Glomerular visceral epithelial cell (primary cell): ENCODE measurements at regions not wholly inside any gene's neighbourhood (a gene's known extent, or its start where the extent isn't known, plus 50 kb on each side); places are given as distances from the start of the nearest gene placed in this dataset.
A peak's percentile ranks its signal among the peaks of the same experiment; 100 is the strongest.

Experiments
- DNase-seq: peaks from one replicate; pipeline ENCODE4 v3.0.0-alpha.2; 2016; ENCODE audit errors: extremely low spot score

DNA sequence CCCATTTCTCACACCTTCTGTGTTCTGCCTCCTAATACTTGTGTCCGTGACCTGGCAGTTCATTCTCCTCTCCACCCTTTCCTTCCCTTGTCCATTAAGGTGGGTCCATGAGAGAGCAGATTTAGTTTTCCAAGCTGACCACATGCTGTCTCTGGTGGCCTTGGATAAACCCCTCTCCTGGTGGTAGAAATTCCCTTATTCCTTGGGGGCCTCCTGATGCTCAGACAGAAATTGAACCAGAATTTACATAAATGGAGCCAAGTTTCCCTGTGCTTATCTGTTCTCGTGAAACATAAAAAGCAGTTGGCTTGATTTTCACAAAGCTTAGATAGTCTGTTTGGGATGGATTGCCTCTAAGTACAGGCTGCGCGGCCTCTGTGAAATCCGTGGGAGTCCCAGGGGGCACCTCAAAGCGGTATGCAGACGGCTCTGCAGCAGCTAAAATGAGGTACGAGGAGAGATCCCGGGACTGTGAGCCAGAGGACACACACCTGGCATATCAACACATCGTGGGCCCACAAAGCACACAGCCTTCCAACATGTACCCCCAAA, 101.0 kb upstream of the NMNAT3 start:
- DNase-seq: no peak

DNA sequence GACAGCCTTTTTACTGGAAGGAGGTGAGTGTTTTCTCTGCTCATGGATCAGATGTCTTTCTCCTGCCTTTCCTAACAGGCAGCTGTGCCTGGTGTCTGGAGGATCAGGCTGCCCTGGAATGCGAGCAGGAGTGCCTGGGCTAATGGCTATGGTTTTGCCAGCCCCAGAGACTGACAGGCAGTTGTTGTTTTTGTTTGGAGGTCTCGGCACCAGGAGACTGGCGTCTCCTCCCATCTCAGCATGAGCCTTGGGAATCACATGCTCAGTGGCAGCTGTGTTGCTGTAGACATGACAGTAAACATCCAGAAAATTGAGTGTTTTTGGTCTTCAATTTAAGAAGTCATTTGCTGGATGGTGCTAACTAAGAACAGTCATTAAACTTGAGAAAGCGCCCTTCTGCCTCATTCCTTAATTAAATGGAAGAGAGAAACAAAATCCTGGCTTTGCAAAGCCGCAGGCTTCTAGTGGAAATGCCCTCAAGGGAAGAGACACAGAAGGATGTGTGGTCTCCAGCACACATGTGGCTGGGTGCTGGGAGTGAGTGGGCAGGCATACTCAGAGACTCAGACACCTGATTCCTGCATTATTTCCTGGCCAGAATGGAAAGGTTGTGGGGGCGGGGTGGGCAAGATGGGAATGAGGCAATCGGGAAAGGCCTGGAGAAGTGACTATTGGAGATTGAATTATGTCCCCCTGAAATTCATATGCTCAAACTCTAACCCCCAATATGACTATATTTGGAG, 97.0 kb upstream of the NMNAT3 start:
- DNase-seq: peak; percentile 40

DNA sequence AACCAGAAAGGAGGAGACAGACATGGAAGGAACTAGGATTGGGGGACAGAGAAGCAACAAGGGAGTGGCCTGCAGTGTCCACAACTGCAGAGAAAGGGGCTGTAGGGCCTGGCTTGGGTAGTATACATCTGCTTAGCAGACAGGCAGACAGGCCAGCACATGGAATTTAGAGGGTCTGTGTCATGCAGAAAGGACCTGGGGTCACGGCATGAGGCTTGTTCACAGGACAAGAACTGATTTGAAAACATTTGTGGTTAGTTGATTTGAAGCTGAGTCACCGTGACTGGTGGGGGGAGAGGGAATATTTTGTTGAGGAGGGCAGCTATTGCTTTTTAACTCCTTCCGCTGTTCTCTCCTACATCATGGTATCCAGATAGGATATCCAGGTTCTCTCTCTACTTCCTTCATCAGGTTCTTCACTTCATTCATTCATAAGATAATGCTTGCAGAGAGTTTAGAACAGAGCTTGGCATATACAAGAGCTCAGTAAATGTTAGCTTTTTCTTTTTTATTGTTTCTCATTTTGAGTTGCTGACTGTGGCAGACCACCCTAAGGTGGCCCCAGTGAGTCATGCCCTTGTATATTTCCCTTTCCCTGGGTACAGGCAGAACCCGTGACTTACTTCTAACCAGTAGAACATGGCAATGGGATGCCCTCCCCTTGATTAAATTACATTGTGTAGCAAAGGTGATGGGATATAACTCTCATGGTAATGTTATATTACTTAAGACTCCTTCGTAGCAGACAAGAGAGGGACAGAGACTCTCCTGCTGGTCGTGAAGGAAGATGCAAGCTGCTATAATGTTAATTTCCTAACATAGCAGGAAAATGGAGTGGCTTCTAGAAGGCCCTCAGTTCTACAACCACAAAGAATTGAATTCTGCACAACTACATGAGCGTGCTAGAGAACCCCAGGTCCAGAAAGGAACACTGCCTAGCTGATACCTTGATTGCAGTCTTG, 95.0 kb upstream of the NMNAT3 start:
- peak; percentile 92 for DNase-seq

DNA sequence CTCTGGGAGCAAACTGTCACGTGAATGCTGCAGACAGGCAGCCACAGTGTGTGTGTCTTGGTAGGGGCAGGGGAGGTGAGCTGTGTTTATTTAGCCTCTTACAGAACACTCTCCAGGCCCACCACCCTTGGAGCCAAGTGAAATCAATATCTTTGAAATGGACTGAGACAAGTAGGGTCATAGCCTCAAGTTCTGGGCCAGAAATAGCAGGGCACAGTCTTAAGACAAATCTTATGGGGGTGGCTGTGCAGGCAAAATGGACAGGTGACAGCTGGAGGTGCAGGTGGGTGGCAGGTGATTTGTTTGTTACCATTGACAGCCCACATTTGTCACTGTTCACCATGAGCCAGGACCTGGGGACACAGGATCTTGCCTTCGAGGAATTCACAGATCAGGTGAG, 93.6 kb upstream of the NMNAT3 start:
- DNase-seq: no peak

- no peak for DNase-seq
Observed at GRCh38 chr3:139770577-139770976, 92.8 kb upstream of the NMNAT3 start.

- no peak for DNase-seq
Observed at GRCh38 chr3:139769796-139770195, 92.0 kb upstream of the NMNAT3 start.

- peak; percentile 95 for DNase-seq
Observed at GRCh38 chr3:139764936-139765335, 87.2 kb upstream of the NMNAT3 start.

DNA sequence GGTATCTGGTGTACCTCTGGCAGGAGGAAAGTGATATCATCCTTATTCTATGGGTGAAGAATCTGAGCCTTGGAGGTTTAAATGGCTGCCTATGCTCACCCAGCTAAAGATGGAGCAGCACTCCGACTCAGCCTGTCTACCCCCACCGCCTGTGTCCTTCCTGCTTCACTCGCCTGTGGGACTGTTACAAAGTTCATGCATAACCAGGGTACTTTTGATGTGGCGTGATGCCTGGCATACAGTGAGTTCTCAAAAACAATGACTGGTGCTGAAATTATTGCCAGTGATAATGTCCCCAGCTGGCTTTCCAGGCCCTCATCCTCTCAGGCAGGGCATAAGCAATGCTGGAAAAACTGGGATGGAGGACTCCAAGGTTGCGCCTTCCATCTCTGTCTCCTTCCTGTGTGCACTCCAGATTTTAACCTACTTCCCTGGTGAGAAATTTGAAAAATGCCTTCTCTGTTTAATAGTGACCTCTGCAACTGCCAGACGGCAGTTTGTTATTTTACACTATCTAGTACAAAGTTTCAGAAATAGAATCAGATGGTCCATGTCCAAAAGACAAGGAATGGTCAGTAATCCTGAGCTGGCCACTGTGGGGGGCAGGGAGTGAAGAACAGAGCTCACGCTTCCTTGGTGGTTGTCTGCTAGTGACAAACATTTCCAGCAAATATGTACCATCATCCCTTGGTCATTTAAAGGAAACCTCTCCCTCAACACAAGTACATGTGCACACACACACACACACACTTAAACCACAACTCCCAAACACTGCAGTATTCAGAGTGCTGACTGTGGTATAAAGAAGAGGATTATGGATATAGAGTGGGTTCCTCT, 86.5 kb upstream of the NMNAT3 start:
- DNase-seq: peak; percentile 31

DNA sequence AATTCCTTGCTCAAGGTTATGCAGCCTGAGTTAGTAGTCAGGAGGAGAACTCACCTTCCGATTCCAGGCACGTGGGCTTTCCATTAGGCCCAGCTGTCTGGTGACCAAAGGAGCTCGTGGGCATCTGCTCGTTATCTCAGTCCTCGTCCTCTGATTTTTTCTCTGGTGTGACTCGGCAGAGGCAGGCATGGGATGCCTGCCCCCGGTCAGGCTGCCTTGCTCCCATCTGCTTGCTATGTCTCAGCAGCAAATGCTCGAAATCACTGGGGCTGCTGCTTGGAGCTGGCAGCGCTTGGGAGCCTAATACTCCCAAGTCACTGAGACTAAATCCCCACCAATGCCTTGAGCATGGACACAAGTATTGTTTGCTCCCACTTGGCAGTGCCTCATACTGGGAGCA, 84.5 kb upstream of the NMNAT3 start:
- no peak for DNase-seq

- DNase-seq: no peak
Observed at GRCh38 chr3:139759470-139759869, 81.7 kb upstream of the NMNAT3 start.

DNA sequence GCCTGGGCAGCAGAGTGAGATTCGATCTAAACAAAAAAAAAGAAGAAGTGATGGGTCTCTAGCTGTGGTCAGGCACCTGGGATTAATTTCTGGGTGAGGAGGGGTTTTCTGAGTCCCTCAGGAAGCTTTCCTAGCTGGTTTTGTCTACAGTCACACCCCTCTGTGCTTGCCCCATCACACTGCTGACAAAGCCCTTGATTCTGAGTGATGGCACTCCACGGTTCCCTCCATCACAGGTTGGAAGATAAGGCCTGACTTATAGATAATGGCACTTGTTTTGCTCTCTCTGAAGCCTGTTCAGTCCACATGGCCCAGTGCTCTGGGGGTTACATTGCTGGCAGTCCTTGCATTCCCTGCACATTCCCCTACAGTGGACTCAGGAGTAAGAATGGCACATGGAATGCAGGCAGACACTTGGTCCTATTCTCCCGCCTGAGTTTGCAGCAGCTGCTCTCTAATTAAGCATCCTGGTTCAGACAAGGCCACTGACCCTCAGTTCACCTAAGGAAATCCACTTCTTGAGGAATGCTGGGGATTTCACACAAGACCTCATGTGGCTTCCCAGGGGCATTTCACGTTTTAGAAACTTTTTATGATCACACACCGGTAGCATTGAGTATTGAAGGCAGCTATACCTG, 81.0 kb upstream of the NMNAT3 start:
- peak; percentile 84 for DNase-seq

GRCh38 chr3:139757448-139758030, 79.8 kb upstream of the NMNAT3 start:
- no peak for DNase-seq

DNA sequence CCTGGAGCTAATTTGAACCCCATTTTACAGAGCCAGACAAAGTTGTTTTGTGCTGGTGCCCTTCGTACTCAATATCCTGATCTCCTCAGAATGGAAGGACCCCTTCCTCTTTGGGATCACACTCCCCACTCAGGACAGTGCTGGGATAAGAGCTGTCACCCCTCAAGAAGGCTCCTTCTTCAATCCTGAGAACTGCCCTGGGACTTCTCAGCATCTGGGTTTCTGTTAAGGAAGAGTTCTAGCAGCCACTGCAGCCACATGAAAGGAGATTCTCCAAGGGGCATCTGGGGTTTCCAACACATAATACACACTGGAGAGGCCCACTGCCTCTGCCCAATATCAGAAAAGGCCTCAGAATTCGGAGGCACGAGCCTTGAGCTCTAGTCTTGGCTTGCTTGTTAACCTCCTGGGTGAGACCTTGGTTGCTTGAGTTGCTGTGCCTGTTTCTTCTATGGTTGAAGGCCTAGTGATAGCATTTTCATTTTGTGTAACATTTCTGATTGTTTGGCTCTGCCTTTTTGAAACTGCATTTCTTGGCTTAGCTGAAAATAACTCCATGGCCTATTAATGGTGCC, 78.8 kb upstream of the NMNAT3 start:
- DNase-seq: no peak

- no peak for DNase-seq
Observed at GRCh38 chr3:139755551-139755950, 77.8 kb upstream of the NMNAT3 start.

- no peak for DNase-seq
Observed at GRCh38 chr3:139751789-139752188, 74.0 kb upstream of the NMNAT3 start.

DNA sequence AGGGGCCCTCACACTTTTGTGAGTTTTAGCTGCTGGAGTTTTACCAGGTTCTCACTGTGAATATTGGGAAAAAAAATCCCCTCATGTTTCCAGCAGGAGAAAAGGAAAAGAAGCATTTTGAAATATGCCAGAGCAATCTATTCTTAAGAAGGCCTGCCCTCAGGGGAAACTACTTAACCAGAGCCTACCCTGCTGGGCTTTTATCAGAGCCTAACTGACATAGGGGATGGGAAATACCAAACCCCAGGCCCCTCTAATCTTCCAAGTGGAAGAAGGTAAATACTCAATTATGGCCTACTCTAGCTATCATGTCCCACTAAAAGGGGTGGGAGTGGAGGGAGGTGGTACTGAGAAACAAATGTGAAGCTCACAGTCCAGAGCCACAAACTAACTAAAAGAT, 68.7 kb upstream of the NMNAT3 start:
- DNase-seq: no peak

DNA sequence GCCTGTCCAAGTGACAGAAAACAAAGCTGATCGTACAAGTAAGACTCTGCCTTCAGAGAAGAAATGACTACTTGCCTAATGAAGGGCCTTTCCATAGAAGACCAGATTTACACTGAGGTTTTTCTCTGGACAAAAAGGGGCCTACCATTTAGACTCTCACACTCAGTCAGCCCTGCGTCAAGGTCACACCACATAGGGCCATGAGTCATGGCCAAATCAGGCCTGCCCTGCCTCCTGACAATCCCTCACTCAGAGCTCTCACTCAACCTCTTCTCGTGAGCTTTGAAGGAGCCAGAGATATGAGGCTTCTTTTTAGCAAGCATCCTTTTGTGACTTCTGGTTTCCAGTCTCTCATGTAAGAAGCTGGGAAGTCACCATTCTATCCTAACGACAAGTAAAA, 68.1 kb upstream of the NMNAT3 start:
- peak; percentile 58 for DNase-seq

DNA sequence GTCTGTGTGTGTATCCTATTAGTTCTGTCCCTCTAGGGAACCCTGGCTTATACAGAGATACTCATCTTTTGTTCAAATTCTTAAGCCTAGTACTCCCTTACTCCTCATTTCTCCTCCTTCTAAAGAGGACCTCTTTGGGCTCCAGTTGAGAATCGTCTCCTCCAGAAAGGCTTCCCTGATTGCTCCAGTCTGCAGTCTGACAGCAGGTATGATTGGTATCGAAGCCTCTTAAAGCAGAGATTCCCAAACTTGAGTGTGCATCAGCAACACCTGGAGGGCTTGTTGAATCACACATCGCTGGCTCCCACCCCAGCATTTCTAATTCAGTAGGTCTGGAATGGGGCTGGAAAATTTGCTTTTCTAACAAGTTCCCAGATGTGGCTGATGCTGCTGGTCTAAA, 60.9 kb upstream of the NMNAT3 start:
- DNase-seq: no peak

GRCh38 chr3:139737682-139738361, 60.0 kb upstream of the NMNAT3 start:
- no peak for DNase-seq

DNA sequence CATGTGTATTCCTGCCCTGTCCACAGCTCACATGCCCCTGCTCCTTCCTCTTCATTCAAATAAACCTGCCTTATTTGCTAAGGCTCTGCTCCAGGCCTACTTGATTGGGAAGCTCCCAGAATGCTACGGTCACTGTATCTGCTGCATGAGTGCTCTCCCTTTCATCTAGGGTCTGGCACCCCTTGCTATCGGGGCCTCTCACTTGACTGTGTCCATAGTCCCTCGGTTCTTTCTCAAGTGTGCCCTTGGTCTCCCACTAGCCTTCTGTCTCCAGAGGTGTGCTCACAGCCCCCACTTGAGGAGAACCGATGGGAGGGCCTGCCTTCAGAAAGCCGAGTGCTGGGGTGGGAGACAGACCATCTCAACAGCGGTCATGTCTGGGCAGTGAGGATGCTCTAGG, 57.4 kb upstream of the NMNAT3 start:
- DNase-seq: no peak
